HG02943 (cell line): ENCODE measurements at regions not wholly inside any gene's neighbourhood (a gene's known extent, or its start where the extent isn't known, plus 50 kb on each side); places are given as distances from the start of the nearest gene placed in this dataset.

Experiments used
- ATAC-seq: cut with Tn5 transposase; IDR thresholded peaks from one replicate; pipeline ENCODE4 v1.9.1; 2021; ENCODE audit warnings: mild to moderate bottlenecking, low read depth, moderate library complexity; ENCODE audit not compliant: unreplicated experiment

- ATAC-seq: no peak
Observed at GRCh38 chr2:38174131-38174530, 98.2 kb upstream of the CYP1B1 start.

GRCh38 chr2:38173683-38174082 is 97.7 kb upstream of the CYP1B1 start:
- no peak for ATAC-seq

- no peak for ATAC-seq
Observed at GRCh38 chr2:38171208-38171855, 95.4 kb upstream of the CYP1B1 start.

GRCh38 chr2:38170733-38171132 is 94.8 kb upstream of the CYP1B1 start:
- ATAC-seq: no peak

- no peak for ATAC-seq
Observed at GRCh38 chr2:38170067-38170466, 94.1 kb upstream of the CYP1B1 start.

GRCh38 chr2:38168710-38169480 is 92.9 kb upstream of the CYP1B1 start:
- no peak for ATAC-seq

GRCh38 chr2:38167968-38168350 is 92.0 kb upstream of the CYP1B1 start:
- ATAC-seq: no peak

- ATAC-seq: no peak
Observed at GRCh38 chr2:38165698-38166097, 89.7 kb upstream of the CYP1B1 start.

GRCh38 chr2:38164881-38165280 is 88.9 kb upstream of the CYP1B1 start:
- ATAC-seq: no peak

GRCh38 chr2:38163579-38163978 is 87.6 kb upstream of the CYP1B1 start:
- ATAC-seq: no peak

- no peak for ATAC-seq
Observed at GRCh38 chr2:38163006-38163405, 87.1 kb upstream of the CYP1B1 start.

- ATAC-seq: no peak
Observed at GRCh38 chr2:38160516-38160915, 84.6 kb upstream of the CYP1B1 start.

- ATAC-seq: no peak
Observed at GRCh38 chr2:38159597-38159996, 83.6 kb upstream of the CYP1B1 start.

- ATAC-seq: no peak
Observed at GRCh38 chr2:38159191-38159590, 83.2 kb upstream of the CYP1B1 start.

GRCh38 chr2:38158378-38159118 is 82.6 kb upstream of the CYP1B1 start:
- no peak for ATAC-seq

GRCh38 chr2:38156436-38156835 is 80.5 kb upstream of the CYP1B1 start:
- no peak for ATAC-seq

- no peak for ATAC-seq
Observed at GRCh38 chr2:38155015-38155414, 79.1 kb upstream of the CYP1B1 start.

GRCh38 chr2:38154395-38154794 is 78.4 kb upstream of the CYP1B1 start:
- no peak for ATAC-seq

GRCh38 chr2:38153476-38154135 is 77.7 kb upstream of the CYP1B1 start:
- ATAC-seq: no peak

GRCh38 chr2:38152913-38153312 is 77.0 kb upstream of the CYP1B1 start:
- no peak for ATAC-seq

- no peak for ATAC-seq
Observed at GRCh38 chr2:38152035-38152434, 76.1 kb upstream of the CYP1B1 start.
